Suppressor macrophage treated with lipopolysaccharide for 1 hour (primary cell): ENCODE measurements at regions not wholly inside any gene's neighbourhood (a gene's known extent, or its start where the extent isn't known, plus 50 kb on each side); places are given as distances from the start of the nearest gene placed in this dataset.

ENCODE experiments used
- DNase-seq, 3 donors: peaks; one replicate each; pipeline ENCODE4 v3.0.0-alpha.2; 2020 to 2022

- no peak for DNase-seq
Observed at GRCh38 chr9:87259543-87260518, 237.8 kb upstream of the DAPK1 start.

DNA sequence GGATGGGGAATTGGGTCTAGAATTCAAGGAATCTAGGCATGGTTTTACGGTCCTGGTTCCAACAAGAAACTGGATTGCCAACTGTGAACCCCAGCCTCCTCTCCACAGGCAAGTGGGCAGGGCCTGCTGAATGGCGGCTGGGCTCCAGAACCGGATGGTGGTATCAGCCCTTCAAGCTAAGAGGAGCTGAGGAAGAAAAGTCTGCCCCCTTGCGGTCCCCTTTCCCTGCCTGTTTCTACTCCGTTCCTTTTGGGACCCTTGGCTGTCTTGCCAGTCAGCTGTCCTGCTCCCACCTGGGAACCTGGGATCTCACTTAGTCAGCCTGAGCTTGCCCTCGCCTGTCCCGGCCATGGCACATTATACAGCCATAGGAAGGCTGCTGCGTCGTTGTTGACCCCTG is 234.4 kb upstream of the DAPK1 start:
- DNase-seq, result peak in 2 of 3 donors; percentile 5 to 14

DNA sequence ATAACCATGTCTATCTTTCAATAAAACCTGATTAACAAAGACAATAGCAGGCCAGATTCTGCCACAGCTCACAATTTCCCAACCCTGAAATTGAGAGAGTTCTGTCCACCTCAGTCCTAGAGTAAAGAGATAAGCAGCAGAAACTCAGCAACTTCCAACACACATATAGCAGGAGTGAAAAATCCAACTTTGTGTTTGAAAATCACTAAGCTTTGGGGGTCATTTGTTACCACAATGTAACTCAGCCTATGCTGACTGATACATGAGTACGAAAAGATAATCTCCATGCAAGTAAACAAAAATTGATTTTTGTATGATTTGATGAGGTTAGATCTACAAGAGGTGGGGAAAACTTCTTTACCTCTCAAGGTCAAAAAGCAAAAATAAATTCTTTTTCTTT is 231.0 kb upstream of the DAPK1 start:
- DNase-seq, result no peak

DNA sequence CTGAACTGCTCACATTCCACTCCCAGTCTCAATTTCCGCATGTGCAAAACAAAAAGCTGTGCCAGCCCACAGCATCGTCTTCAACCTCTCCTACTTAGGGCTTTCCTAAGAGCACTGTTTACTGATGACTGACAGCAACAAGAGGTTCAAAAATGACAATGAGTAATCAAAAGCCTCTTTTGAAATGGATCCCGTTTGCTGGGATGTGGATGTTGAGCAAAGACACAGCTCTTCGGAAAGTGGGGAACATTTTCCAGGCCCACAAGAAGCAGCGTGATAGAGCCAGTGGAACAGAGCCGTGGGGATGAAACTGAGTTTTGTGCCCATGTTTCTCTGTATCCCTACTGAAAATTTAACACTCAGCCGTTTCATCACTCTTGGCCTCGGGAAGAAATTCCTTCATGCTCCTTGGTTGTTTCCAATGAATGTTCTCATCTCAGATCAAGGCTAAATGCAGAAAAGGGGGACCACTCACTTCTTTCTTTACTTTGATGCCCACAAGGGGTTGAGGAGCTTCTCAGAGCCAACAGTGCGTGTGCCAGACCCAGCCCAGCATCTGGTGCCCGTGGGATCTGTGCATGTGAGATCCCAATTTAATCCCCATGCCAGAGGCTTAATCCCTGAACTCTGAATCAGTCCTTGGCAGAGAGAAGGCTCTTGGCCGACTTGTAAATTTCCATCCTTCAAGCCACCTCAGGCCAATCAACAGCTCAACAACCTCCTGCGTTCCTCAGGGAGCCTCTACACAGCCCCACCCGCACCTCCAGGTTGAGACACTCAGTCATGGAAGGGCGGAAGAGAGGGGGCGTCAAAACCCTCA is 230.2 kb upstream of the DAPK1 start:
- DNase-seq, result no peak

DNA sequence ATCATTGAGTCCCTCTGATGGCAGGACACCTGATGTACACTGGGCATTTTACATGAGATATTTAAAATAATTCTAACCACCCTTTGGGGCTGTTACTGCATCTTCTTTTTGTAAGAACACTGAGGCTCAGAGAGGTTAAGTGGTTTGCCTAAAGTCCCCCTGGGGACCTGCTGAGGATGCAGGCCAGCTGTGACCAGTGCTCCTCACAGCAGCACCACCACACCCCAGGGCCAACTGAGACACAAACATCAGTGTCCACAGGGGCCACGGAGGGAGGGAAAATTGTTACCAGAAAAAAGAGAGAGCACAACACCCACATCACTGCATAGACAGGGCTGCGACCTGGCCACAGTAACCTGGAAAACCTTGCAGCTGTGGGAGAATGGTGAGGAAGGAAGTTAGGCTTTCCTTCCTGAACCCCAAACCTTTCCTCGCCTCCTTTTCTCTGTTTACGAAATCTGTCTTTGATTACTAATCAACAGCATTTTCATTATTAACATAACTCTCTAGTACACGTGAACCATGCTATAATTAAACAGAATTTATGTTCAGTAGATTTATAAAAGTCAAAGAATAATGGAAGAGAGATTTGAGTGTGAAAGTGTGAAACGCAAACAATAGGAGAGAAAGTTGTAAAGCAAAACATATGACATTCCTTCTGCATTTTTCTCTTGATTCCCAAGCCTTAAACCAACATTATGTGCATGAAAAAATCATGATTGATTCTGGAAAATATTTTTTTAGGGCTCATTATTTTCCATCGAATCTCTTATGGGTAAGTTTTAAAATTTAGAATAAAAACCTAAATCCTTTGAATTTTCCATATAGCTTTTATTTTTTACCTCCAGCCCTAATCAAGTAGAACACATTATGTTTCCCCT is 228.1 kb upstream of the DAPK1 start:
- no peak for DNase-seq

DNA sequence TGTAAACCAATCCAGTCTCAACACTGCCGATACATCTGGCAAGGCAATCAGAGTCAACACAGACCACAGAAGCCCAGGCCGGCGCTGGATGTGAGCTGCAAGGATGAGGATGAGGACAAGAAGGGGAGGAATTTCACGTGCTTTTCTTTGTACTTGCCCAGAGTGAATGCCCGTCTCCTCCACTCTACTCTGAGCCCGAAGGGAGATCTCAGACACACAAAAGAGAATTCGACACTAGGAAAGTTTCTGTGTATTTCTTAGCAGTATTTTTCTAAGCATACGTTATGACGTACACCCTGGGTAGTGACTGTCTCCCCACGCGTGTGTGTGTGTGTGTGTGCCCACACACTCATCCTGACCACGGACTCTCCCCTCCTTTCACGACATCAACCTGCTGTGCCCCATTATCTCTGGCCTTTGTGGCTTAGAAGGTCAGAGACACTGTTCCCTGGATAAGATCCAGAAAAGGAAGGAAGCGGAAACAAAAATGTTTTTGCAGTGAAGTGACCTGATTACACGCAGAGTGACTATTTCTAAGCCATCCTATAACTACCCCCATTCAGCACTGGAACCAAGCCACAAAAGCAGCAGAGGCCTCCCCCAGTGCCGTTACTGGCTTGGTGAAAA is 227.3 kb upstream of the DAPK1 start:
- no peak for DNase-seq

DNA sequence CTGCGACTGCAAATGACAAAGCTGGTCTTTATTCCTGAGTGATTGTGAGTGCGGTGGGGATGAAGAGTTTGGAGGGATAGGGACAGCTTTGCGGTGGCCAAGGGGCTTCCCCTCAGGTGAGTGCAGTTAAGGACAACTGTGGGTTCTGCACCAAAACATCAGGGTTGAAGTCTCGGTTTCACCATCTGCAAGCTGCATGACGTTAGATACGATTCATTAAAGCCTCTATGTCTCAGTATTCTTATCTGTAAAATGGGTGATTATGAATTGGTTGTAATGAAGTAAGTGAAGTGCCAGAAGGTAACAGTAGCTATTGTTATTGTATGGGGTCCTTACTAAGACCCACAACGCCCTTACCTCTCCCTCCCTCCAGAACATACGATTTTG is 226.8 kb upstream of the DAPK1 start:
- DNase-seq, result no peak

DNA sequence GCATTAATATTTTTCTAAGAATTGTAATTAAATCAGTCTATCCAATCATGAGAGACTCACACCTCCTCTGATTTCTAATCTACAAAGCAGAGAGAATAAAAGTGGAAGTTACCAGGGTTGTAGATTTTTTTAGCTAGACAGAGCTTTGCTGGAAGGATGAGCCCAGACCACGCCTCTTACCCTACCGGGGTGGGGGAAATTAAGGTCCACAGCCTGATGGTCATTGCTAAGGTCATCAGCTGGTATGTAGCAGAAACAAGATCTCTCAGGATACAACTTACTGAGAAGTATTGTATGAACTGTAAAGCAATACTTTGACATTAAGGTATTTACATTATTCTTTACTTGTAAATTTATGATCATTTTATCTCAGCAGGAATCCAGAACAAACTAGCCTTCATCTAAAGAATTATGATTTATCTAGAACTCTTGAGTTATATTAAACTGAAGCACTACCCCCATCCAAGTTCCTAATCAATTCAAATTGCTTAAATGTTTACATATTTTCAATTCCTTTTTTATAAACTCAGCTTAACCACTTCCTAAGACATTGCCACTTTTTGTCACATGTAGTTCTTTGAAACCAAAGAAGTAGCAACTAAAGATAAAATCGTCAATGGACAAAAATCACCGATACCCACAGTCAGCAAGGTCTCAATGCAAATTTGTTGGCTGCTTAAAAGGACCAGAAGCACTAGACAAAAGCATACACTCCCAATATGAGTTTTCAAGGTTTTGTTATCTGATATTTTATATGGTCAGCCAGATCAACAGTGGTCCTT is 225.8 kb upstream of the DAPK1 start:
- no peak for DNase-seq

GRCh38 chr9:87275047-87275725 is 222.5 kb upstream of the DAPK1 start:
- DNase-seq, result no peak

- DNase-seq, result peak in 2 of 3 donors; percentile 20 to 32
Observed at GRCh38 chr9:87276327-87276841, 221.3 kb upstream of the DAPK1 start.

DNA sequence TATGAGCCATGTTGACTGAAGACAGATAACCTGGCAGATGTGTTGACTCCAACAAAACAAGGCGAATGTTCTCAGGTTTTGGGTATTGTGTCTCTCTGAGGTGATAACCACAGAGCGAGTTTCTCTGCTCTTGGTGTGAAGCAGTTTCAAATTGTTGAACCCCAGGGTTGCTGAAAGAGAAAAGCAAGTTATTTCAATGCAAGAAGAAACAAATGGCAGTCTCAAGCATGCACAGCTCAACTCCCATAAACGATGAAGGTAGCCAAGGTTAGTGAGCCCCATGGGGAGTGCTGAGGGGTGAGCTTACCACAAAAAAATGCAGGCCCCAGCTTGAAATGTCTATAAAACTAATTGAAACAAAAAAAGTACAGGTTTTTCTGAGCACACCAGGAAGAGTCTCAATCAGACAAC is 220.8 kb upstream of the DAPK1 start:
- no peak for DNase-seq

- DNase-seq, result no peak
Observed at GRCh38 chr9:87277346-87277745, 220.3 kb upstream of the DAPK1 start.

DNA sequence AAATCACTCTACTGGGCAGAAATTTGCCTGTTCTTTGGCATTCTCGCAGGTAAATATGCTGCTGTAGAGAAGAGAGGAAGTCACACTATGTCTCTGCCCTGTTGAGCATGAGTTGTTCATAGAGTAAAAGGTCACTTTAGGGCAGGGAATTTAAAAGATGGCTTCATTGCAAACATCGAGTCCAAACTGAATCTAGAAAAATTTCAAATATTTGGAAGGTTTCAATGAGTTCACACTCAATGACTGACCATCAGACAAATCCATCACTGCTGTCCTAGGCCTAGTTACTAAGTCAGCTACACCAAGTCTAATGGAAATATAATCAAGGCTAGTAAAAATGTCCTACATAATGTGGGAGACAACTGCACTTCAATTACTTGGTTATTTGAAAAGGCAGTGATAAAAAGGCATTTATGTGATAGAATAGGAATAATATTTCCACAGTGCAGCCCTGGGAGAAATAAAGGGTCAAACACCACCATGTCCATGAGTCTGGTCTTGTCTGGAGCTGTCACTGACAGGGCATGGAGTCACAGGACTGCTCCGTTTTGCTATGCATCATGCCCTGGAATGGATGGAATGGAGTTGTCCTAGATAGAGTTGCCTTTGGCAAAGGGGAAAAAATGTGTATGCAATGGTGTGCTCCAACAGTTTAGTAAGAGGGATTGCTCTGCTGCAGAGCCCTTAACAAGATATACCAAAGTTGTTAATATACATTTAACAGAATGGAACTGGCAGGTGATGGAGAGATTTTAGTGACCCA is 218.5 kb upstream of the DAPK1 start:
- no peak for DNase-seq

- no peak for DNase-seq
Observed at GRCh38 chr9:87280421-87280820, 217.2 kb upstream of the DAPK1 start.

GRCh38 chr9:87282538-87282937 is 215.1 kb upstream of the DAPK1 start:
- no peak for DNase-seq

DNA sequence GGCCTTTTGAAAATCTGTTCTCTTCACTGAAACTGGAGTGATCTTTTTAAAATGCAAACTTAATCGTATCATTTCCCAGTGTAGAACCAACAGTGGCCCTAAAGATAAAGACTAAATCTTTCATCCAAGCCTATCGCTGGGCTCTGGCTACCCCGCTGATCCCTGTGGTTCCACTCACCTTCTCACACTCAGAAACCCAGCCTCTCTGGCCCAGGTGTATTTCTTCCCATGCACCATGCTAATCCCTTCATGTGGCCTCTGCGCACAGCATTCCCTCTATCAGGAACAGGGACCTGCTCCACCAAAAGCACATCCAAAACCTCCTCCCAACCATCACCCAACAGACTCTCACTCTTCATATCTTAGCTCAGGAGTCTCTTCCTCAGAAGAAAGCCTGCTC is 214.1 kb upstream of the DAPK1 start:
- DNase-seq, result no peak

GRCh38 chr9:87285183-87285850 is 212.3 kb upstream of the DAPK1 start:
- no peak for DNase-seq

DNA sequence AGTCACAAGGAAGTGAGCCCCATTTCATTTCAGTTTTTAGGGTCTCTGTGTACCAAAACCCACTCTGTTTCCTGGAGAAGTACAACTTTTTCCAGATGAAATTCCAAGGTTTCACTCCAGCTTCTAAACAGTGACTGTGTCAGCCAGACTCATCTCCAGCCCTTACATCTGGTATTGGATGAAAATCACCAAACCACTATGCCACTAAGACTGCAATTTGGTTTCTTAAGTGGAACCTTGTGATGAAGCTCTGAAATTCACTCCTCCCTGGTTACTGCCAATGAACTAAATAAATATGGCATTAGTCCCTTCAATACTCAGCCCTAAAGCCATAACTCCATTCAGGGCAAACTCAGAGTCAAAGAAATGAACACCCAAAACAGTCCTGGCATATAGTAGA is 211.2 kb upstream of the DAPK1 start:
- DNase-seq, result no peak
